Transverse colon (tissue), 4 donors: ENCODE measurements at regions not wholly inside any gene's neighbourhood (a gene's known extent, or its start where the extent isn't known, plus 50 kb on each side); places are given as distances from the start of the nearest gene placed in this dataset.

Experiments
- DNase-seq: peaks from one replicate; pipeline ENCODE4 v3.0.0-alpha.2; 2019
- H3K27ac ChIP-seq, 4 donors: fragments of 200-600 bp; sonication (generic); 2 replicates each; pipeline ENCODE4 v1.5.1; 2016 to 2018; ENCODE audit warnings: inconsistent platforms in 4 of 4
- H3K27me3 ChIP-seq: fragments of 200-600 bp; sonication (generic); 2 replicates; pipeline ENCODE4 v1.5.1; 2017; ENCODE audit warnings: inconsistent platforms
- H3K36me3 ChIP-seq, 4 donors: fragments of 200-600 bp; sonication (generic); 2 replicates each; pipeline ENCODE4 v1.5.1; 2017 to 2019; ENCODE audit warnings: inconsistent platforms in 4 of 4
- H3K4me1 ChIP-seq, 4 donors: fragments of 200-600 bp; sonication (generic); 2 replicates each; pipeline ENCODE4 v1.5.1; 2017 to 2020; ENCODE audit warnings: inconsistent platforms in 4 of 4
- H3K4me3 ChIP-seq, 4 donors: fragments of 200-600 bp; sonication (generic); 1 replicate in 1 of 4; 2 replicates in 3 of 4; pipeline versions ENCODE4 v1.5.1 to v1.6.1; 2017 to 2019; ENCODE audit warnings: inconsistent platforms in 4 of 4
- H3K9me3 ChIP-seq, 2 donors: fragments of 200-600 bp; sonication (generic); 2 replicates each; pipeline ENCODE4 v1.5.1; 2017 to 2019; ENCODE audit warnings: inconsistent platforms in 2 of 2
- EP300 ChIP-seq: sonication (generic); formaldehyde crosslinking; IDR thresholded peaks from one replicate; pipeline ENCODE4 v1.6.1; 2017; ENCODE audit warnings: antibody characterized with exemption, low read depth
- POLR2A ChIP-seq: fragments of 450-650 bp; IDR thresholded peaks from one replicate; pipeline ENCODE4 v1.6.1; 2016; ENCODE audit warnings: antibody characterized with exemption, mild to moderate bottlenecking, moderate library complexity
- POLR2AphosphoS5 ChIP-seq, 3 donors: sonication (generic); formaldehyde crosslinking; IDR thresholded peaks; one replicate each; pipeline ENCODE4 v1.6.1; 2016; ENCODE audit warnings: antibody characterized with exemption in 3 of 3
- WGBS, 2 donors: methylation state at CpG; one replicate each; pipeline ENCODE4 v1.1.5; 2018; ENCODE audit warnings: low coverage in 1 of 2; 5-methylcytosine and 5-hydroxymethylcytosine counted together
- in situ Hi-C, 4 donors: fragments of 200-750 bp; cut with MboI; loops; one replicate each; pipeline versions ENCODE4 v1.15.0 to v1.15.1; 2017; ENCODE audit warnings: low sequenced_read_pairs in 3 of 4, low pct_ligation_motif_present in 1 of 4, low pct_unique_long_range_greater_than_20kb in 1 of 4
- intact Hi-C: fragments of 100-400 bp; cut with DNase I; formaldehyde crosslinking; loops from one replicate; pipeline ENCODE4 v1.15.1; 2023; ENCODE audit warnings: low total_unique reads
- TF ChIP-seq, protein P1 (sequence below), 5 experiments: fragments of 200-600 bp in 3 of 5; fragments of 450-650 bp in 2 of 5; sonication (generic) in 3 of 5; IDR thresholded peaks; 1 replicate in 2 of 5; 2 replicates in 3 of 5; pipeline ENCODE4 v1.5.1; 2016 to 2017; ENCODE audit warnings: antibody characterized with exemption in 5 of 5, inconsistent platforms in 3 of 5, mild to moderate bottlenecking in 2 of 5, moderate library complexity in 1 of 5

DNA sequence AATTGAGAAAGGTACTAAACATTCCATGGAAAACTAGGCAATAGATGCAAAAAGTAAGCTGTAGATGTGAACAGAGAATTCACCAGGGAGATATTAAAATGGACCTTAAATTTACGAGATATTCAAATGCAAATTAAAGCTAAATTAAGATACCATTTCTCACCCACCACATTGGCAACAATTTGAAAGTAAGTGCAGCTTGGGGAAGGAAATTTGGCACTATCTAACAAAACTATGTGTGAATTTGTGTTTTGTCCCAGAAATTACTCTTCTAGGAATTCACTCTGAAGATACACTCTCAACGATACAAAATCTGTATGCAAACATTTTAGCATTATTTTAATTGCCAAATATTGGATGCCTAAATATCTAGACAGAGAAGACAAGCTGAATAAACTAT is 178.2 kb upstream of the SORCS1 start:
- Histone ChIP-seq H3K27ac (no peak overlapping the region), H3K36me3 (no peaks in the 10 kb centered on the region), H3K9me3 (no peaks in the 10 kb centered on the region), H3K27me3 (no peaks in the 10 kb centered on the region), H3K4me3 (no peak overlapping the region), H3K4me1 (no peaks in the 10 kb centered on the region)
- in situ Hi-C loops (no loop called here), intact Hi-C loops (no loop called here)
- DNase-seq, result no peak
- 78 to 90% methylated on average over 2 of the region's 2 CpGs for WGBS, 2 donors
- no peak for TF ChIP-seq POLR2AphosphoS5 (IDR thresholded peaks at IDR 0.05)
- no peak for TF ChIP-seq POLR2A
- TF ChIP-seq, protein P1, sequence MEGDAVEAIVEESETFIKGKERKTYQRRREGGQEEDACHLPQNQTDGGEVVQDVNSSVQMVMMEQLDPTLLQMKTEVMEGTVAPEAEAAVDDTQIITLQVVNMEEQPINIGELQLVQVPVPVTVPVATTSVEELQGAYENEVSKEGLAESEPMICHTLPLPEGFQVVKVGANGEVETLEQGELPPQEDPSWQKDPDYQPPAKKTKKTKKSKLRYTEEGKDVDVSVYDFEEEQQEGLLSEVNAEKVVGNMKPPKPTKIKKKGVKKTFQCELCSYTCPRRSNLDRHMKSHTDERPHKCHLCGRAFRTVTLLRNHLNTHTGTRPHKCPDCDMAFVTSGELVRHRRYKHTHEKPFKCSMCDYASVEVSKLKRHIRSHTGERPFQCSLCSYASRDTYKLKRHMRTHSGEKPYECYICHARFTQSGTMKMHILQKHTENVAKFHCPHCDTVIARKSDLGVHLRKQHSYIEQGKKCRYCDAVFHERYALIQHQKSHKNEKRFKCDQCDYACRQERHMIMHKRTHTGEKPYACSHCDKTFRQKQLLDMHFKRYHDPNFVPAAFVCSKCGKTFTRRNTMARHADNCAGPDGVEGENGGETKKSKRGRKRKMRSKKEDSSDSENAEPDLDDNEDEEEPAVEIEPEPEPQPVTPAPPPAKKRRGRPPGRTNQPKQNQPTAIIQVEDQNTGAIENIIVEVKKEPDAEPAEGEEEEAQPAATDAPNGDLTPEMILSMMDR (IDR thresholded peaks at IDR 0.05), result no peak
- TF ChIP-seq EP300, result no peak

DNA sequence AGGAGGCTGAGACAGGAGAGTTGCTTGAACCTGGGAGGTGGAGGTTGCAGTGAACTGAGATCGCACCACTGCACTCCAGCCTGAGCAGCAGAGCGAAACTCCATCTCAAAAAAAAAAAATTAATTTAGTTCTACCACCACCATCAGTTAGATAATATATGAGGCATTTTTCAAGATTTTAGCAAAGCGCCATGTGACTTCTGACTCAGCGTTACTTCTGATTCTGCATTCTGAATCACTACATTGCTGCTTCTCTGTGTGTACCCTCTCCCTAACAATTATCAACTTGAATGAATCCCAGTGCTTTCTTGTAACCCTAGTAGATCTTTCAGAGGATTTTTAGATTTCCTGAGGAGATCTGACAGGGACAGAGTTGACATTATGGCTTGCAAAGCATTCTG is 176.8 kb upstream of the SORCS1 start:
- WGBS, 2 donors, result 85 to 89% methylated on average over 4 of the region's 4 CpGs
- in situ Hi-C loops (no loop called here), intact Hi-C loops (no loop called here)
- TF ChIP-seq POLR2AphosphoS5 (IDR thresholded peaks at IDR 0.05) (no peak), EP300 (no peak), POLR2A (no peak)
- TF ChIP-seq, protein P1 (IDR thresholded peaks at IDR 0.05), result no peak
- Histone ChIP-seq H3K4me3 (no peak overlapping the region), H3K27ac (no peak overlapping the region), H3K27me3 (no peaks in the 10 kb centered on the region), H3K4me1 (no peaks in the 10 kb centered on the region), H3K9me3 (no peaks in the 10 kb centered on the region), H3K36me3 (no peaks in the 10 kb centered on the region)
- DNase-seq, result no peak

DNA sequence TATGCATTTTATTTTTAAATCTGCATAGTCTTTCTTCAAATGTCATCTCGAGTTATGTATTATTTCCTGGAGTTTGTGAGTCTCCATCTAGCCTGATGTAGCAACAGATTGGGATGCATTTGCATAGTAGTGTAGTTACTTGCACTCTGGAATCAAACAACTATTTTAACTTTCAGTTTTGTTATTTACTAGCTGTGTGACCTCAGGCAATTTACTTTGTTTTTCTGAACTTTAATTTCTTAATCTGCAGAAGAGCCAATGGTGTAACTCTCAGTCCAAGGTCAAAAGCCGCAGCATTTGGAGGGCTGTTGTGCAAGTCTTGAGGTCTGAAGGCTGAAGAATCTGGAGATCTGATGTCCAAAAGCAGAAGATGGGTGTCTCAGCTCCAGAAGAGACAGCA is 175.8 kb upstream of the SORCS1 start:
- H3K9me3 ChIP-seq, result no peaks in the 10 kb centered on the region
- in situ Hi-C loops (no loop called here), intact Hi-C loops (no loop called here)
- no peak overlapping the region for H3K27ac ChIP-seq
- TF ChIP-seq, protein P1 (IDR thresholded peaks at IDR 0.05), result no peak
- TF ChIP-seq EP300 (no peak), POLR2A (no peak)
- H3K4me1 ChIP-seq, result no peaks in the 10 kb centered on the region
- WGBS, 2 donors, result 43 to 48% methylated on average over 2 of the region's 2 CpGs
- H3K4me3 ChIP-seq, result no peak overlapping the region
- H3K36me3 ChIP-seq, result no peaks in the 10 kb centered on the region
- no peaks in the 10 kb centered on the region for H3K27me3 ChIP-seq
- no peak for DNase-seq

DNA sequence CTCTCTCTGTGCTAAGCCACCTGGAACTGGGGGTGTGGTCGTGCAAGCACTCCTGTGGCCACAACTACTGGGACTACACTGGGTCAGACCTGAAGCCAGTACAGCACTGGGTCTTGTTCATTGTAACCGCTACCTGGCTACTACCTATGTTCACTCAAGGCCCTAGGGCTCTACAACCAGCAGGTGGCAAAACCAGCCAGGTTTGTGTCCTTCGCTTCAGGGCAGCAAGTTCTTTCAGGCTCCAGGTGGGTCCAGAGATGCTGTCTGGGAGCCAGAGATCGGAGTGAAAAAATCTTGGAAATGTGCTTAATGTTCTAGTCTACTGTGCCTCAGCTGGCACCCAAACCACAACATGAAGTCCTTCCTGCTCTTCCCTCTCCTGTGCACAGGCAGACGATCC is 171.6 kb upstream of the SORCS1 start:
- no peak for DNase-seq
- in situ Hi-C loops (no loop called here), intact Hi-C loops (no loop called here)
- TF ChIP-seq POLR2AphosphoS5 (IDR thresholded peaks at IDR 0.05), result no peak
- TF ChIP-seq, protein P1 (IDR thresholded peaks at IDR 0.05), result no peak
- TF ChIP-seq EP300, result no peak
- no peak for TF ChIP-seq POLR2A
- Histone ChIP-seq H3K4me1 (no peaks in the 10 kb centered on the region), H3K36me3 (no peaks in the 10 kb centered on the region), H3K4me3 (no peak overlapping the region), H3K9me3 (no peaks in the 10 kb centered on the region), H3K27ac (no peak overlapping the region), H3K27me3 (no peaks in the 10 kb centered on the region)
- WGBS, 2 donors, result 79 to 100% methylated on average over 3 to 5 of the region's 5 CpGs
